ENCODE measurements at regions not wholly inside any gene's neighbourhood (a gene's known extent, or its start where the extent isn't known, plus 50 kb on each side); places are given as distances from the start of the nearest gene placed in this dataset.

DNA sequence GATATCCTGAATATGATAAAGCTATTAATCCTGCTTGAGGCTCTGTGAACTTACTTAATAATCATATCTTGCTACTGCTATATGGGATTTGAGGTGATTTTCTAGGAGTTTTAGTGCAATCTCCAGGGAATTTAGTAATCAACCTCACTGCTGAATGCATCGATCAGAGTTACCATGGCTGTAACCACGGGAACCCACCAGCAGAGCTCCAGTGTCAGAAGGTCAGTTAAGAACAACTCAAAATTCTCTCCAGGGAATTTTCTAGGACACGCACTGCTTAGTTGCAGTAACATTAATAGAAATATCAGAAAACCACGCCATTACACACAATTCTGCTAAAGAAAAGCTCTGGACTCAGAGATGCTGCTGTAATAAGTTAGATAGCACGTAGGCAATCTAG, 1477.2 kb upstream of the TENM3 start:
- no peak for DNase-seq
- TF ChIP-seq POLR2A (IDR thresholded peaks at IDR 0.05; ENCODE audit: low read length) (no peak), GATA1 (IDR thresholded peaks at IDR 0.05; ENCODE audit: low read depth, low read length) (no peak)

- TF ChIP-seq GATA1 (IDR thresholded peaks at IDR 0.05; ENCODE audit: low read depth, low read length) (no peak), POLR2A (IDR thresholded peaks at IDR 0.05; ENCODE audit: low read length) (no peak)
- no peak for DNase-seq
These were observed 1476.1 kb upstream of the TENM3 start for GRCh38 chr4:180766944-180767729.

- no peak for DNase-seq
- TF ChIP-seq GATA1 (IDR thresholded peaks at IDR 0.05; ENCODE audit: low read depth, low read length) (no peak), POLR2A (IDR thresholded peaks at IDR 0.05; ENCODE audit: low read length) (no peak)
These were observed 1474.6 kb upstream of the TENM3 start for GRCh38 chr4:180768610-180769009.

- TF ChIP-seq GATA1 (IDR thresholded peaks at IDR 0.05; ENCODE audit: low read depth, low read length) (no peak), POLR2A (IDR thresholded peaks at IDR 0.05; ENCODE audit: low read length) (no peak)
These were observed 1473.4 kb upstream of the TENM3 start for GRCh38 chr4:180769791-180770190.

DNA sequence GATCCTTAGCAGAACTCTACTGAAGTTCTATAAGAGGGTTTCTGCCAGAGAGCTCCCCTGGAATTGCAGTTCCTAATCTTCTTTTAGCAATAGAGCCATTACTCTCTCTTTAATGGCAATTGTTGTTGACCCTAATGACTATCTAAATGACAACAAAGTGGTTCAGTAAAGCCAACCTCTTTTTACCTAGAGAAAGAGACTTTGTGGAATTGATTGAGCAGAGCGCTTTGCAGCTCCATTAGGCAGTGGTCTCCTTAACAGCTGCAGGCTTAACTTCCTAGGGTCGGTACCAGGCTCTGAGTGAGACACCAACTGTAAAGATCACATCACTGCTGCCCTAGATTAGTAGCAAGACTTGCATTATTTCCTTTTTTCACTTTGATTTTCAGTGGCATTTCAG, 1472.9 kb upstream of the TENM3 start:
- TF ChIP-seq GATA1 (IDR thresholded peaks at IDR 0.05; ENCODE audit: low read depth, low read length) = no peak
- TF ChIP-seq POLR2A (IDR thresholded peaks at IDR 0.05; ENCODE audit: low read length) = no peak
- DNase-seq = no peak

More at GRCh38 chr4:180769791-180770190, 1473.4 kb upstream of the TENM3 start:
- DNase-seq = no peak

GRCh38 chr4:180784940-180785339, 1458.3 kb upstream of the TENM3 start:
- DNase-seq = no peak
- TF ChIP-seq POLR2A (IDR thresholded peaks at IDR 0.05; ENCODE audit: low read length) = no peak
- TF ChIP-seq GATA1 (IDR thresholded peaks at IDR 0.05; ENCODE audit: low read depth, low read length) = no peak

DNA sequence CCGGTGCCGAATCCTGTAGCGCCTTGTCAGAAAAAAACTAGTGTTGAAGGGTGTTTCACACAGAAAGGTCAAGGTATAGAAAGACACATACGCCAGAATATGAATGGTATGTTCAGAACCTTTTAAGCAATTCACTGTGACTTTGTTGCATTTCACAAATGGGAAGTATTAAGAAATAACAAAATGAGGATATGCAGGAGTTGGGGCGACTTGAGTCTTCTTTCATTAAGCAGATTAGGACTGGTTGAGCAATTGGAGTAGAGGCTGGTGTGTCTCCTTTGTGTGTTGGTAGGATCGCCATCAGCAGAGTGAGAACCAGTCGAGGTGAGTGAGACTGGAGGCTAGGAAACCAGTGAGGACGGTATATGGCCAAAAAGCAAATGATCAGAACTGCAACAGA, 1454.5 kb upstream of the TENM3 start:
- no peak for TF ChIP-seq GATA1 (IDR thresholded peaks at IDR 0.05; ENCODE audit: low read depth, low read length)
- no peak for DNase-seq

GRCh38 chr4:180789929-180790328, 1453.3 kb upstream of the TENM3 start:
- no peak for DNase-seq
- TF ChIP-seq POLR2A (IDR thresholded peaks at IDR 0.05; ENCODE audit: low read length) = no peak
- TF ChIP-seq GATA1 (IDR thresholded peaks at IDR 0.05; ENCODE audit: low read depth, low read length) = no peak

DNA sequence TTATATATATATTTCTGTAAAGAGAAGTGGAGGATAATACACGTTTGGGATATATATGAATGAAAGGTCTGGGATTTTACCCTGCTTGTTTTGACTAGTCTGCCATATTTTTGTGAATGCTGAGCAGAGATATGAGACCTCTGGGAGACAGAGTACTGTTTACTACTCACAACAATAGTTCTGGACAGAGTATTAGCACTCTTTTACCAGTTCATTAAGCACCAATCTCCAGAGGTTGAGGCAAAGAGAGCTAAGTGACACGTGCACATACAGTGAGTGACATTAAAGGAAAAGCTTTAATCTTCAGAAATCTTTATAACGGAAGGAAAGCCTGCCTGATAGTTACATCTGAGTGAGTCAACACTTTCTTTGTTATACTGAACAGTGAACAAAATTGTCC, 1452.7 kb upstream of the TENM3 start:
- no peak for DNase-seq
- no peak for TF ChIP-seq POLR2A (IDR thresholded peaks at IDR 0.05; ENCODE audit: low read length)
- TF ChIP-seq GATA1 (IDR thresholded peaks at IDR 0.05; ENCODE audit: low read depth, low read length) = no peak

- DNase-seq = no peak
- TF ChIP-seq POLR2A (IDR thresholded peaks at IDR 0.05; ENCODE audit: low read length) = no peak
- TF ChIP-seq GATA1 (IDR thresholded peaks at IDR 0.05; ENCODE audit: low read depth, low read length) = no peak
These were observed 1450.7 kb upstream of the TENM3 start for GRCh38 chr4:180792541-180792940.

DNA sequence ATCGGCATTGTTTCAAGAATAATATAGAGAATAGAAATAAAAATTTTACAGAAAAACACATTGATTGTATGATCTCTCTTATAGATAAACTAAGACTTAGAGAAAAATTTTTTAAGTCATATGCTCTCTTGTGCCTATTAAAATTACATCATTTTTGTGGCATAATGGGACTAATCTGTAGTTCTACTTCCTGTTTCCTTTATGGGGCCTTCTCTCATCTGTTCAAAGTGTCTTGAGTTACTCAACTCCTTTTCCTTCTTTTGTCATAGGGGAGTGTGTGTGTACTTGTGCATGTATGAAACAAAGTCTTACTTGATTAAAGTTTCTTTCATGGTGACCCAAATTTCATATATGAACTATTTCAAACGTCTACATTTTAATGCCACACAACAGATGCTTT, 1448.9 kb upstream of the TENM3 start:
- no peak for TF ChIP-seq POLR2A (IDR thresholded peaks at IDR 0.05; ENCODE audit: low read length)
- TF ChIP-seq GATA1 (IDR thresholded peaks at IDR 0.05; ENCODE audit: low read depth, low read length) = no peak
- DNase-seq = no peak

- DNase-seq = no peak
- TF ChIP-seq GATA1 (IDR thresholded peaks at IDR 0.05; ENCODE audit: low read depth, low read length) (no peak), POLR2A (IDR thresholded peaks at IDR 0.05; ENCODE audit: low read length) (no peak)
These were observed 1445.1 kb upstream of the TENM3 start for GRCh38 chr4:180798036-180798577.

DNA sequence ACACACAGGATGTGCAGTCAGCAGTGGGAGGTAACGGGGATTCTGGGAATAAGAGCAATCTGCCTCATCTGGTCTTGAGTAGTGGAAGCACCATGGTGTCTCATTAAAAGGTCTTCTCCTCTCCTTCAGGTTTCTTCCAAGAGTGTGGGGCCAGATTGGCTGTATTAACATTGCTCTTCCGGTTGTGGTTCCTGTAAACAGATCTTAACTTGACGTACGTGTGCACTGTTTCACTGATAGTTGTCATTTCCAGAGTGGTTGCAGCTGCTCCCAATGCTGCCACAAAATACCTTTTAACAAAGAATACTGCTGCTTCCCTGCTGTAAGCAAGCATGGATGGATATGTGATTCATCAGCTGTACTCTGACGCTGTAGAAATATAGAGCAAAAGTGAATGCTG, 1443.4 kb upstream of the TENM3 start:
- DNase-seq = no peak
- TF ChIP-seq POLR2A (IDR thresholded peaks at IDR 0.05; ENCODE audit: low read length) = no peak
- no peak for TF ChIP-seq GATA1 (IDR thresholded peaks at IDR 0.05; ENCODE audit: low read depth, low read length)

- DNase-seq = no peak
- no peak for TF ChIP-seq GATA1 (IDR thresholded peaks at IDR 0.05; ENCODE audit: low read depth, low read length)
- TF ChIP-seq POLR2A (IDR thresholded peaks at IDR 0.05; ENCODE audit: low read length) = no peak
These were observed 1438.1 kb upstream of the TENM3 start for GRCh38 chr4:180805101-180805500.

DNA sequence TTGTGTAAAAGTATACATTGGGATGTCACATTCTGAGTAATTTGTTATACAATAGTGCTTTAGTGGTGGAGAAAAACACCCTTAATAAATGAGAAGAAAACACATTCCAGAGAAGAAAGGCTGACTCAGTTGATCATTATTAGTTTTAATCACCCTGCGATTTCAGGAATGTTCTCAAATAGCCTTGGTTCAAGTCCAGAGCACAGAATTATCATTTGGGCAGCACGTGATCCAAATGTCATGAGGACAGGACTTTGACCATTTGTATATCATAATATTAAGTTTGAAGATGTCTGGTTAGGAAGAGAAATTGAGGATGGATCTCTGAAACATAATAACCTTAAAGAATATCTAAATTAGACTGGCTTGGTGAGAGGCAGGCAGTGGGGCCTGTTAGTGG, 1434.3 kb upstream of the TENM3 start:
- no peak for DNase-seq
- TF ChIP-seq POLR2A (IDR thresholded peaks at IDR 0.05; ENCODE audit: low read length) = no peak
- no peak for TF ChIP-seq GATA1 (IDR thresholded peaks at IDR 0.05; ENCODE audit: low read depth, low read length)

Measured in erythroblast (primary cell).